Ishikawa (cell line): ENCODE measurements at regions not wholly inside any gene's neighbourhood (a gene's known extent, or its start where the extent isn't known, plus 50 kb on each side); places are given as distances from the start of the nearest gene placed in this dataset.

Experiments used
- CEBPB ChIP-seq: IDR thresholded peaks from 2 replicates; pipeline ENCODE4 v1.6.1; 2012
- CREB1 ChIP-seq: IDR thresholded peaks from 2 replicates; pipeline ENCODE4 v1.6.1; 2012; ENCODE audit warnings: low read depth
- EGR1 ChIP-seq: IDR thresholded peaks from 2 replicates; pipeline ENCODE4 v1.6.1; 2012
- EP300 ChIP-seq: IDR thresholded peaks from 2 replicates; pipeline ENCODE4 v1.6.1; 2012; ENCODE audit warnings: borderline replicate concordance
- FOXM1 ChIP-seq: IDR thresholded peaks from 2 replicates; pipeline ENCODE4 v1.6.1; 2012; ENCODE audit warnings: low read depth, borderline replicate concordance
- NFIC ChIP-seq: IDR thresholded peaks from 2 replicates; pipeline ENCODE4 v1.6.1; 2012
- RAD21 ChIP-seq: IDR thresholded peaks from 2 replicates; pipeline ENCODE4 v1.6.1; 2012; ENCODE audit warnings: low read depth
- TAF1 ChIP-seq: IDR thresholded peaks from 2 replicates; pipeline ENCODE4 v1.6.1; 2012; ENCODE audit warnings: low read depth, mild to moderate bottlenecking
- TCF12 ChIP-seq: IDR thresholded peaks from 2 replicates; pipeline ENCODE4 v1.6.1; 2012; ENCODE audit warnings: low read depth
- TEAD4 ChIP-seq: IDR thresholded peaks from 2 replicates; pipeline ENCODE4 v1.6.1; 2012
- YY1 ChIP-seq: IDR thresholded peaks from 2 replicates; pipeline ENCODE4 v1.6.1; 2012; ENCODE audit warnings: low read depth
- ZBTB7A ChIP-seq: IDR thresholded peaks from 2 replicates; pipeline ENCODE4 v1.6.1; 2012; ENCODE audit warnings: low read depth
- TF ChIP-seq, protein P1 (sequence below): IDR thresholded peaks from 2 replicates; pipeline ENCODE4 v1.6.1; 2012
- TF ChIP-seq, protein P2 (sequence below): IDR thresholded peaks from 2 replicates; pipeline ENCODE4 v1.6.1; 2012; ENCODE audit warnings: low read depth, mild to moderate bottlenecking
- TF ChIP-seq, protein P3 (sequence below): IDR thresholded peaks from 2 replicates; pipeline ENCODE4 v1.6.1; 2012

DNA sequence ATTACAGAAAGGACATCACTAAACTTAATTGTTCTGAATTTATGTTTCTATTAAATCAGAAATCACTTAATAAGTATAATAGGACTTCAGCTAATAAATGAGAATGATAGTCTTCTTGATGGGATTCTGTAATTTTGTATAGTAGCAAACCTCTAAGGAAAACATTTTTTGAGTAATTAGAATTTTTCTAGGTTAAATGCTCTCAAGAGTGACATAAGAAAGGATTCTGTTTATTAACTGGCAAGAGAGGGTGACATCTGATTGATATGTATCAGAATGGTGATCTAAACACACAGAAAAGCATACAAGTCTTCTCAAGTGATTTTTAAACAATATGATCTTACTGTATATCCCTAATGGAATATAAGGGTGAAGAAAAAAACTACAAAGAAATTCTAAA, 1597.7 kb upstream of the PRR20A start:
- TF ChIP-seq, protein P1, sequence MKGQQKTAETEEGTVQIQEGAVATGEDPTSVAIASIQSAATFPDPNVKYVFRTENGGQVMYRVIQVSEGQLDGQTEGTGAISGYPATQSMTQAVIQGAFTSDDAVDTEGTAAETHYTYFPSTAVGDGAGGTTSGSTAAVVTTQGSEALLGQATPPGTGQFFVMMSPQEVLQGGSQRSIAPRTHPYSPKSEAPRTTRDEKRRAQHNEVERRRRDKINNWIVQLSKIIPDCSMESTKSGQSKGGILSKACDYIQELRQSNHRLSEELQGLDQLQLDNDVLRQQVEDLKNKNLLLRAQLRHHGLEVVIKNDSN = no peak
- TF ChIP-seq TAF1 (no peak), YY1 (no peak), CEBPB (no peak), TCF12 (no peak), FOXM1 (no peak), EGR1 (no peak), CREB1 (no peak), RAD21 (no peak), NFIC (no peak), EP300 (no peak), ZBTB7A (no peak), TEAD4 (no peak)
- TF ChIP-seq, protein P2, sequence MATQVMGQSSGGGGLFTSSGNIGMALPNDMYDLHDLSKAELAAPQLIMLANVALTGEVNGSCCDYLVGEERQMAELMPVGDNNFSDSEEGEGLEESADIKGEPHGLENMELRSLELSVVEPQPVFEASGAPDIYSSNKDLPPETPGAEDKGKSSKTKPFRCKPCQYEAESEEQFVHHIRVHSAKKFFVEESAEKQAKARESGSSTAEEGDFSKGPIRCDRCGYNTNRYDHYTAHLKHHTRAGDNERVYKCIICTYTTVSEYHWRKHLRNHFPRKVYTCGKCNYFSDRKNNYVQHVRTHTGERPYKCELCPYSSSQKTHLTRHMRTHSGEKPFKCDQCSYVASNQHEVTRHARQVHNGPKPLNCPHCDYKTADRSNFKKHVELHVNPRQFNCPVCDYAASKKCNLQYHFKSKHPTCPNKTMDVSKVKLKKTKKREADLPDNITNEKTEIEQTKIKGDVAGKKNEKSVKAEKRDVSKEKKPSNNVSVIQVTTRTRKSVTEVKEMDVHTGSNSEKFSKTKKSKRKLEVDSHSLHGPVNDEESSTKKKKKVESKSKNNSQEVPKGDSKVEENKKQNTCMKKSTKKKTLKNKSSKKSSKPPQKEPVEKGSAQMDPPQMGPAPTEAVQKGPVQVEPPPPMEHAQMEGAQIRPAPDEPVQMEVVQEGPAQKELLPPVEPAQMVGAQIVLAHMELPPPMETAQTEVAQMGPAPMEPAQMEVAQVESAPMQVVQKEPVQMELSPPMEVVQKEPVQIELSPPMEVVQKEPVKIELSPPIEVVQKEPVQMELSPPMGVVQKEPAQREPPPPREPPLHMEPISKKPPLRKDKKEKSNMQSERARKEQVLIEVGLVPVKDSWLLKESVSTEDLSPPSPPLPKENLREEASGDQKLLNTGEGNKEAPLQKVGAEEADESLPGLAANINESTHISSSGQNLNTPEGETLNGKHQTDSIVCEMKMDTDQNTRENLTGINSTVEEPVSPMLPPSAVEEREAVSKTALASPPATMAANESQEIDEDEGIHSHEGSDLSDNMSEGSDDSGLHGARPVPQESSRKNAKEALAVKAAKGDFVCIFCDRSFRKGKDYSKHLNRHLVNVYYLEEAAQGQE = no peak
- TF ChIP-seq, protein P3, sequence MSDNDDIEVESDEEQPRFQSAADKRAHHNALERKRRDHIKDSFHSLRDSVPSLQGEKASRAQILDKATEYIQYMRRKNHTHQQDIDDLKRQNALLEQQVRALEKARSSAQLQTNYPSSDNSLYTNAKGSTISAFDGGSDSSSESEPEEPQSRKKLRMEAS = no peak

DNA sequence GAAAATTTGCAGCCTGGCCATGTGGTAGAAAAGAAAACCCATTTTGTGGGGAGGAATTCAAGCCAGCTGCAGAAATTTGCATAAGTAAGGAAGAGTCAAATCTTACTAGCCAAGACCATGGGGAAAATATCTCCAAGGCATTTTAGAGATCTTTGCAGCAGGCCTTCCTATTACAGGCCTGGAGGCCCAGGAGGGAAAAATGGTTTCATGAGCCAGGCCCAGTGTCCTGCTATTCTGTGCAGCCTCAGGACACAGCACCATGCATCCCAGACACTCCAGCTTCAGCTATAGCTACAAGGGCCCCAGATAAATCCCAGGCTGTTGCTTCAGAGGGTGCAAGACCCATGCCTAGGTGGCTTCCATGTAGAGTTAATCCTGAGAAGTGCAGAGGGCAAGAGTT, 1590.1 kb upstream of the PRR20A start:
- TF ChIP-seq RAD21 (no peak), CREB1 (no peak), CEBPB (no peak), FOXM1 (no peak), NFIC (no peak), TEAD4 (no peak), TCF12 (no peak)
- TF ChIP-seq, protein P3 = no peak

DNA sequence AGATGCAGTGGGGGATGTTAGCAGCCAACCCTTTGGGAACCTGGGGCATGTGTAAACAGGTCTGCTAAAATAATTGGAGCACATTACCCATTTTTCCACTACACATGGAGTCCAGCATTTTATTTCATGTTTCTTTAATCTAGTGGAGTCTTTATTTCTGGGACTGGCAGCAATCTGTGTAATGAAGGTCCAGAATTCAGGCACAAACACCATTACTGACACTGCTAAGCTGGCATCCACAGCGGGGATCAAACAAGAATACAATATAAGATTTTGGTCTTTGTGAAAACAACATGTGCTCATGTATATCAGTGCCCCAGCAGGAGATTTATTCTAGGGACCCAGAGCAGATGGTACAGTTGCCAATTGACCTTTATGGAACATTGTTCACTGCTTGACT, 1587.0 kb upstream of the PRR20A start:
- TF ChIP-seq TEAD4 = no peak
- TF ChIP-seq CEBPB = no peak
- no peak for TF ChIP-seq TCF12
- TF ChIP-seq, protein P1 = no peak
- no peak for TF ChIP-seq TAF1
- no peak for TF ChIP-seq EGR1
- no peak for TF ChIP-seq FOXM1
- TF ChIP-seq, protein P3 = no peak
- no peak for TF ChIP-seq CREB1
- no peak for TF ChIP-seq RAD21

DNA sequence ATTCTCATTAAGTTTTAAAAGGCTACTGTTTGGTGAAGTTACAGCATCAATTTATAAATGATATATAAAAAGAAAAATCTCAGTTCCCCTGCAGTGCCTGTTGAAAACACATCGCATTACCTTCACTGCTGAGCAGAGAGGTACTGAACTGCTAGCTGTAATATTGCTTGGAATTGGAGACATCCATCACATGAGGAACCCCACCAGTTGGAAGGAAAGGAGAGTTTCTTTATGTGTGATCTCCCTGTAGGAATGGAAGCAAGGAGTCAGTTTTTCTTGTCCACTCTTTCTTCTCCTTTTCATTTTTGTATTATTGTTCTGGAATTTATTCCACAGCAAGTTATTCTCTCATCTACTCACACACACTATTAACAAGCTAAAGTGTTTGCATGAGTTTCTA, 1586.0 kb upstream of the PRR20A start:
- TF ChIP-seq TCF12 (no peak), TEAD4 (no peak), TAF1 (no peak), ZBTB7A (no peak), EP300 (no peak), FOXM1 (no peak), CEBPB (no peak)
- TF ChIP-seq, protein P3 = no peak
- TF ChIP-seq, protein P1 = no peak
- TF ChIP-seq, protein P2 = no peak

DNA sequence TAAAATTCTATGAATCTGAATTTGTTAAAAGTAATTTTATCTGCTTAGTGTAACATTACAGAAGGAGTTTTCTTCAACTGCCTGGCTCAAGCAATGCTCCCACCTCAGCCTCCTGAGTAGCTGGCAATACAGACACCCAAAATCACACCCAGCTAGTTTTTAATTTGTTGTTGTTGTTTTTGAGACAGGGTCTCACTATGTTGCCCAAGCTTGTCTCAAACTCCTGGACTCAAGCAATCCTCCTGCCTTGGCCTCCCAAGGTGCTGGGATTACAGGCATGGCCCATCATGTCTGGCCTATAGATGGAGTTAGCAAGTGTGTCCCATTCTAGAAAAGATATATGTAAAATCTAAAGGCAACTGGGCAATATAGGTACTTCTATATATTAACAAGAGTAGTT, 1580.4 kb upstream of the PRR20A start:
- TF ChIP-seq TCF12 (no peak), FOXM1 (no peak), EGR1 (no peak), ZBTB7A (no peak), YY1 (no peak), RAD21 (no peak), CEBPB (no peak)
- TF ChIP-seq, protein P1 = no peak

DNA sequence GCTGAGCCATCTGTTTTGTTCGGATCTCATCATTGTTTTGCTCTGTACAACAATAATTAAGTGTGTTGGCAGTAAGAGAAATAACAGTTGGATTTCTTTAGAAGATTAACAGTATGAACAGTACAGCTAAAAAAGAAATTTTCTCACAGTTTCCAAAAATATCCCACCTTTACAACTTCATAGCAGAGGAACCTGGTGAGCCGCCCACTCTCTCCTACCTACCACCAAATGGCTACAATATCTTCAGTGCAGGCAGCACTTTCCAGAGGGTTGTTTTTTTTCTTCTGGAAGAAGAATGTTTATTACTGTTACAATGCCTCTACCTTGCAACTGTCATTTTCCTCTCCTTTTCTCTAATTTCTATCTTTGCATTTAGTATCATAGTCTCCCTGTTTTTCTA, 1577.5 kb upstream of the PRR20A start:
- TF ChIP-seq TAF1 (no peak), CREB1 (no peak), NFIC (no peak), YY1 (no peak), FOXM1 (no peak), ZBTB7A (no peak), TEAD4 (no peak), RAD21 (no peak), EGR1 (no peak), CEBPB (no peak), EP300 (no peak), TCF12 (no peak)
- TF ChIP-seq, protein P1 = no peak
- TF ChIP-seq, protein P2 = no peak
